ENCODE measurements at regions not wholly inside any gene's neighbourhood (a gene's known extent, or its start where the extent isn't known, plus 50 kb on each side); places are given as distances from the start of the nearest gene placed in this dataset.

GRCh38 chr14:98984027-98984718 lies 287.8 kb downstream of the BCL11B start:
- no peak overlapping the region for H3K4me3 Mint-ChIP-seq (ENCODE audit: unreplicated experiment)
- H3K27me3 Mint-ChIP-seq (ENCODE audit: unreplicated experiment) = peaks cover 3% of the 10 kb centered on the region
- no peaks in the 10 kb centered on the region for H3K9me3 Mint-ChIP-seq (ENCODE audit: unreplicated experiment)
- TF ChIP-seq, protein P1, sequence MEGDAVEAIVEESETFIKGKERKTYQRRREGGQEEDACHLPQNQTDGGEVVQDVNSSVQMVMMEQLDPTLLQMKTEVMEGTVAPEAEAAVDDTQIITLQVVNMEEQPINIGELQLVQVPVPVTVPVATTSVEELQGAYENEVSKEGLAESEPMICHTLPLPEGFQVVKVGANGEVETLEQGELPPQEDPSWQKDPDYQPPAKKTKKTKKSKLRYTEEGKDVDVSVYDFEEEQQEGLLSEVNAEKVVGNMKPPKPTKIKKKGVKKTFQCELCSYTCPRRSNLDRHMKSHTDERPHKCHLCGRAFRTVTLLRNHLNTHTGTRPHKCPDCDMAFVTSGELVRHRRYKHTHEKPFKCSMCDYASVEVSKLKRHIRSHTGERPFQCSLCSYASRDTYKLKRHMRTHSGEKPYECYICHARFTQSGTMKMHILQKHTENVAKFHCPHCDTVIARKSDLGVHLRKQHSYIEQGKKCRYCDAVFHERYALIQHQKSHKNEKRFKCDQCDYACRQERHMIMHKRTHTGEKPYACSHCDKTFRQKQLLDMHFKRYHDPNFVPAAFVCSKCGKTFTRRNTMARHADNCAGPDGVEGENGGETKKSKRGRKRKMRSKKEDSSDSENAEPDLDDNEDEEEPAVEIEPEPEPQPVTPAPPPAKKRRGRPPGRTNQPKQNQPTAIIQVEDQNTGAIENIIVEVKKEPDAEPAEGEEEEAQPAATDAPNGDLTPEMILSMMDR (IDR thresholded peaks at IDR 0.05; ENCODE audit: unreplicated experiment) = no peak
- no peak overlapping the region for H3K27ac Mint-ChIP-seq (ENCODE audit: unreplicated experiment)
- no peak for DNase-seq (ENCODE audit: low spot score)
- no peaks in the 10 kb centered on the region for H3K36me3 Mint-ChIP-seq (ENCODE audit: low read depth, unreplicated experiment)
- H3K4me1 Mint-ChIP-seq (ENCODE audit: unreplicated experiment) = peaks cover 6% of the 10 kb centered on the region

- H3K9me3 Mint-ChIP-seq (ENCODE audit: unreplicated experiment) = no peaks in the 10 kb centered on the region
- no peak overlapping the region for H3K4me3 Mint-ChIP-seq (ENCODE audit: unreplicated experiment)
- DNase-seq (ENCODE audit: low spot score) = no peak
- peaks cover 6% of the 10 kb centered on the region for H3K4me1 Mint-ChIP-seq (ENCODE audit: unreplicated experiment)
- TF ChIP-seq, protein P1 (IDR thresholded peaks at IDR 0.05; ENCODE audit: unreplicated experiment) = no peak
- H3K36me3 Mint-ChIP-seq (ENCODE audit: low read depth, unreplicated experiment) = no peaks in the 10 kb centered on the region
- peaks cover 3% of the 10 kb centered on the region for H3K27me3 Mint-ChIP-seq (ENCODE audit: unreplicated experiment)
- no peak overlapping the region for H3K27ac Mint-ChIP-seq (ENCODE audit: unreplicated experiment)
Observed at GRCh38 chr14:98984719-98985041, 287.3 kb downstream of the BCL11B start.

GRCh38 chr14:98993818-98994217 lies 278.2 kb downstream of the BCL11B start:
- no peak for DNase-seq (ENCODE audit: low spot score)
- no peaks in the 10 kb centered on the region for H3K27me3 Mint-ChIP-seq (ENCODE audit: unreplicated experiment)
- no peak overlapping the region for H3K27ac Mint-ChIP-seq (ENCODE audit: unreplicated experiment)
- H3K4me1 Mint-ChIP-seq (ENCODE audit: unreplicated experiment) = peaks cover 5% of the 10 kb centered on the region
- TF ChIP-seq, protein P1 (IDR thresholded peaks at IDR 0.05; ENCODE audit: unreplicated experiment) = no peak
- H3K36me3 Mint-ChIP-seq (ENCODE audit: low read depth, unreplicated experiment) = no peaks in the 10 kb centered on the region
- no peak overlapping the region for H3K4me3 Mint-ChIP-seq (ENCODE audit: unreplicated experiment)
- H3K9me3 Mint-ChIP-seq (ENCODE audit: unreplicated experiment) = no peaks in the 10 kb centered on the region

- TF ChIP-seq, protein P1 (IDR thresholded peaks at IDR 0.05; ENCODE audit: unreplicated experiment) = no peak
- Mint-ChIP-seq H3K9me3 (ENCODE audit: unreplicated experiment) (no peaks in the 10 kb centered on the region), H3K27ac (ENCODE audit: unreplicated experiment) (no peak overlapping the region), H3K27me3 (ENCODE audit: unreplicated experiment) (no peaks in the 10 kb centered on the region), H3K36me3 (ENCODE audit: low read depth, unreplicated experiment) (no peaks in the 10 kb centered on the region), H3K4me3 (ENCODE audit: unreplicated experiment) (no peak overlapping the region), H3K4me1 (ENCODE audit: unreplicated experiment) (peaks cover 5% of the 10 kb centered on the region)
- DNase-seq (ENCODE audit: low spot score) = no peak
Observed at GRCh38 chr14:98994561-98994960, 277.4 kb downstream of the BCL11B start.

- no peak overlapping the region for H3K27ac Mint-ChIP-seq (ENCODE audit: unreplicated experiment)
- H3K4me3 Mint-ChIP-seq (ENCODE audit: unreplicated experiment) = no peak overlapping the region
- H3K36me3 Mint-ChIP-seq (ENCODE audit: low read depth, unreplicated experiment) = no peaks in the 10 kb centered on the region
- H3K27me3 Mint-ChIP-seq (ENCODE audit: unreplicated experiment) = no peaks in the 10 kb centered on the region
- H3K4me1 Mint-ChIP-seq (ENCODE audit: unreplicated experiment) = peaks cover 5% of the 10 kb centered on the region
- DNase-seq (ENCODE audit: low spot score) = no peak
- TF ChIP-seq, protein P1 (IDR thresholded peaks at IDR 0.05; ENCODE audit: unreplicated experiment) = no peak
- H3K9me3 Mint-ChIP-seq (ENCODE audit: unreplicated experiment) = no peaks in the 10 kb centered on the region
Observed at GRCh38 chr14:98997526-98998205, 274.3 kb downstream of the BCL11B start.
